Effector memory CD4-positive, alpha-beta T cell (primary cell): ENCODE measurements at regions not wholly inside any gene's neighbourhood (a gene's known extent, or its start where the extent isn't known, plus 50 kb on each side); places are given as distances from the start of the nearest gene placed in this dataset.

Source experiments
- DNase-seq, 3 donors: peaks; one replicate each; pipeline ENCODE4 v3.0.0-alpha.2; 2020
- H3K27ac ChIP-seq: 2 replicates; pipeline ENCODE4 v1.7.0; 2013; ENCODE audit warnings: mild to moderate bottlenecking, low read length, moderate library complexity; ENCODE audit not compliant: insufficient read depth, poor library complexity, severe bottlenecking
- H3K27me3 ChIP-seq: replicated peaks from 2 replicates; pipeline ENCODE4 v1.7.0; 2013; ENCODE audit warnings: mild to moderate bottlenecking, low read length; ENCODE audit not compliant: insufficient read depth, control insufficient read depth, poor library complexity, severe bottlenecking
- H3K36me3 ChIP-seq: 2 replicates; pipeline ENCODE4 v1.7.0; 2013; ENCODE audit warnings: mild to moderate bottlenecking, low read length, moderate library complexity; ENCODE audit not compliant: control insufficient read depth, insufficient read depth
- H3K4me1 ChIP-seq: 2 replicates; pipeline ENCODE4 v1.7.0; 2013; ENCODE audit warnings: low read length, mild to moderate bottlenecking; ENCODE audit not compliant: control insufficient read depth, insufficient read depth, poor library complexity, severe bottlenecking
- H3K4me3 ChIP-seq: 2 replicates; pipeline ENCODE4 v1.7.0; 2013; ENCODE audit warnings: low read length, low read depth, mild to moderate bottlenecking; ENCODE audit not compliant: insufficient read depth, poor library complexity, severe bottlenecking
- H3K9me3 ChIP-seq: 2 replicates; pipeline ENCODE4 v1.7.0; 2013; ENCODE audit warnings: mild to moderate bottlenecking, low read length, moderate library complexity; ENCODE audit not compliant: control insufficient read depth

DNA sequence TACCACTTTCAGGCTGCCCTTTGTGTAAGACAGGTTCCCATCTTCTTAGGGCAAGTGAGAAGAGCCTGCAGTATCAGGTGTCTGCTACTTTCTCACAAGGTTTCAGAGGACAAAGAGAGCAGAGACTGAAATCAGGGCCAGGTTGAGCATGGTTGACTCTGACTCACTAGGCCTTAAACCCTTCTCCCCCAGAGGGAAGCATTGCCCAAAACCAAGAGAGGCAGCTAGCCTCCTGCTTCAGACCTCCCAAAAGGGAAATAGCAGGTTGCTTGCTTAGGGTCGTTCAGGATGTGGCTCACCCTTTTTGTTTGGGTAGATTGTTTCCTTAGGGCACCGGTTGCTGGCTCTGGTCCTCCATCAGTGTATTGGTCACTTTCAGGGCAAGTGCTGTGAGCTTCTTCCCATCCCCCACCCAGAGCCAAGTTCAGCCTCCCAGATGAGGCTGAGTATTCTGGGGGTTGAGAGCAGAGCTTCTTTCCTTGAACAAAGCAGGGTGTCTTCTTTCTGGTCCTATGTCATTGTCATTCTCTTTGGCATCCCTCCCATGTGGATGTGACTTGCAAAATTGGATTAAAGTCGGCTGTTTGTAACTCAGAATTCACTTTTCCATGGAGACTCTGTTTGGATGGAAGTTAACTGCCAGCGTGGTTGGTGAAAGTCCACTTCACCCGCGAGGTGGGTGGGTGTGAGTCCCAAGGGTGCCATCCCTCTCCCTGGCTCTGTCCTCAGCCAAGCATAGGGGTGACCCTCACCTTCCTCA, 55.5 kb upstream of the GALNT2 start:
- Histone ChIP-seq H3K4me1 (no peaks in the 10 kb centered on the region), H3K27me3 (no peaks in the 10 kb centered on the region), H3K4me3 (no peak overlapping the region), H3K9me3 (no peaks in the 10 kb centered on the region), H3K27ac (no peak overlapping the region), H3K36me3 (no peaks in the 10 kb centered on the region)
- no peak for DNase-seq

DNA sequence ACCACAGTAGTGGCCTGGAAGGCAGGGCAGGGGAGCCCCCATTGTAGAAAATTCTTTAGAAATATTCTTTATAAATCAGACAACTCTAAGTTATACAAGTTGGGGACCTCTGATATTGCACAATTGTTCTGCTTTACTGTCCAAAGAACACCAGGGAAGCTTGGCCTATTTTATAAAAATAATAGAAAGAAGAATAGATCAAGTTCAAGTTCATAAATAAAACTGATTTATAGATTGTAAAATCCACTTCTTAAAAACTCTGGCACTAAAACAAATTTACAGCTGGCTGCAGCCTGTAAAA, 55.0 kb upstream of the GALNT2 start:
- DNase-seq = no peak
- no peaks in the 10 kb centered on the region for H3K4me1 ChIP-seq
- H3K27me3 ChIP-seq = no peaks in the 10 kb centered on the region
- H3K4me3 ChIP-seq = no peak overlapping the region
- no peaks in the 10 kb centered on the region for H3K9me3 ChIP-seq
- H3K36me3 ChIP-seq = no peaks in the 10 kb centered on the region
- no peak overlapping the region for H3K27ac ChIP-seq

DNA sequence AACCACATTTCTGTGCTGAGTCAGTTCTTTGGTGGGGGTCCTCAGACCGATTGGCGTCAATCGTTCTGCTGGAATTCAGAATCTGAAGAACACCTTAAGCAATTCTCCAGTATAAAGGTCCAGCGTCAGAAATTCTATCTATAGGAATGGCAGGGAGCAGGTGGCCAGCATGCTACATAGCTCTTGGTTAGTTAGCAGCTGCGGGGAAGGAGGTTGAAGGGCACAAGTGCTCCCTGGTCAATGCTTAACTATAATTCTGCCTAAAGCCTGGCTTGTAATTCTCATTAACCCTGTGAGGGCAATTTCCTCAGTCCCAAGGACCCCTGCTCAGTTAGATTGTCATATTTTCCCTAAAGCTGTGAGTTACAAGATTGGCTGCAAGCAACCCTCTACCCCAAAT, 54.3 kb upstream of the GALNT2 start:
- no peaks in the 10 kb centered on the region for H3K4me1 ChIP-seq
- no peak for DNase-seq

DNA sequence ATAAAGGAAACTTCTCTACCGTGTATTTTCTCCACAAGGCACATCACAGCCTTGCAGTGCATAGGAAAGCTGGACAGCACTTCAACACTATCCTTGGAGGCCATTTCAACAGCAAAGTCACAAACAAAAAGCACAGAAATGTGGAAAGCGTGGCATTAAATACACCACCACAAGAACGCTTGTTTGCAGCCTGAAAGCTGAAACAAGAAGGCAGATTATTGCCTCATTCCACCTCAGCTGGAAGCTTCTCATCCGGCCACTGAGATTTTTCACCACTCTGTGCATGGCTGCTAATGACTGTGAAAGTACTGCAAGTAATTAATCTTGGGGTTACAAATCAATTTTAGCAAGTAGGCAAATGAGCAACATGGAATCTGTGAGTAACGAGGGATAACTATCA, 50.9 kb upstream of the GALNT2 start:
- Histone ChIP-seq H3K4me3 (no peak overlapping the region), H3K4me1 (no peaks in the 10 kb centered on the region), H3K27me3 (no peaks in the 10 kb centered on the region), H3K9me3 (no peaks in the 10 kb centered on the region), H3K36me3 (no peaks in the 10 kb centered on the region), H3K27ac (no peak overlapping the region)
- no peak for DNase-seq

More for the DNA sequence above, 54.3 kb upstream of the GALNT2 start:
- Histone ChIP-seq H3K27me3 (no peaks in the 10 kb centered on the region), H3K9me3 (no peaks in the 10 kb centered on the region), H3K4me3 (no peak overlapping the region), H3K36me3 (no peaks in the 10 kb centered on the region), H3K27ac (no peak overlapping the region)
